GM12872 (cell line): ENCODE measurements at regions not wholly inside any gene's neighbourhood (a gene's known extent, or its start where the extent isn't known, plus 50 kb on each side); places are given as distances from the start of the nearest gene placed in this dataset.

Experiments used
- TF ChIP-seq, protein P1 (sequence below): IDR thresholded peaks from 3 replicates; pipeline ENCODE4 v1.5.1; 2011; ENCODE audit warnings: low read depth, mild to moderate bottlenecking, low read length, moderate library complexity; ENCODE audit not compliant: insufficient read depth

DNA sequence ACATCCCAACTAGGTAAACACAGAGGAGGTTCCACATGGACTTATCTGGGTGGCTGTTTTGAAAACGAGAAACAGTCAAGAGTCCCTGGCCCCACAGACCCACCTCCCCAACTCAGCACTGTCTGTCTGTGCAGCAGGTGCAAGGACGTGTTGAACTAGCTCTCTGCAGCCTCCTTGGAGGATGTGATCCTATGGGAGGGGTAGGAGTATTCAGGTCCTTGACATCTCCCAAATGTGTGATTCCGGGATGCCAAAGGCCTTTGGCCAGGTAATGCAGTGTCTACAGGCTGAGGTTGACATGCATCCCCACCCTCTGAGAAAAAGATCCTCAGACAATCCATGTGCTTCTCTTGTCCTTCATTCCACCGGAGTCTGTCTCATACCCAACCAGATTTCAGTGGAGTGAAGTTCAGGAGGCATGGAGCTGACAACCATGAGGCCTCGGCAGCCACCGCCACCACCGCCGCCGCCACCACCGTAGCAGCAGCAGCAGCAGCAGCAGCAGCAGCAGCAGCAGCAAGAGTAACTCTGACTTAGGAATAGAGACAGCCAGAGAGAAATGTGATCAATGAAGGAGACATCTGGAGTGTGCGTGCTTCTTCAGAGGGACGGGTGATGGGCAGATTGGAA is 151.6 kb upstream of the CAMK1G start:
- TF ChIP-seq, protein P1, sequence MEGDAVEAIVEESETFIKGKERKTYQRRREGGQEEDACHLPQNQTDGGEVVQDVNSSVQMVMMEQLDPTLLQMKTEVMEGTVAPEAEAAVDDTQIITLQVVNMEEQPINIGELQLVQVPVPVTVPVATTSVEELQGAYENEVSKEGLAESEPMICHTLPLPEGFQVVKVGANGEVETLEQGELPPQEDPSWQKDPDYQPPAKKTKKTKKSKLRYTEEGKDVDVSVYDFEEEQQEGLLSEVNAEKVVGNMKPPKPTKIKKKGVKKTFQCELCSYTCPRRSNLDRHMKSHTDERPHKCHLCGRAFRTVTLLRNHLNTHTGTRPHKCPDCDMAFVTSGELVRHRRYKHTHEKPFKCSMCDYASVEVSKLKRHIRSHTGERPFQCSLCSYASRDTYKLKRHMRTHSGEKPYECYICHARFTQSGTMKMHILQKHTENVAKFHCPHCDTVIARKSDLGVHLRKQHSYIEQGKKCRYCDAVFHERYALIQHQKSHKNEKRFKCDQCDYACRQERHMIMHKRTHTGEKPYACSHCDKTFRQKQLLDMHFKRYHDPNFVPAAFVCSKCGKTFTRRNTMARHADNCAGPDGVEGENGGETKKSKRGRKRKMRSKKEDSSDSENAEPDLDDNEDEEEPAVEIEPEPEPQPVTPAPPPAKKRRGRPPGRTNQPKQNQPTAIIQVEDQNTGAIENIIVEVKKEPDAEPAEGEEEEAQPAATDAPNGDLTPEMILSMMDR = no peak

DNA sequence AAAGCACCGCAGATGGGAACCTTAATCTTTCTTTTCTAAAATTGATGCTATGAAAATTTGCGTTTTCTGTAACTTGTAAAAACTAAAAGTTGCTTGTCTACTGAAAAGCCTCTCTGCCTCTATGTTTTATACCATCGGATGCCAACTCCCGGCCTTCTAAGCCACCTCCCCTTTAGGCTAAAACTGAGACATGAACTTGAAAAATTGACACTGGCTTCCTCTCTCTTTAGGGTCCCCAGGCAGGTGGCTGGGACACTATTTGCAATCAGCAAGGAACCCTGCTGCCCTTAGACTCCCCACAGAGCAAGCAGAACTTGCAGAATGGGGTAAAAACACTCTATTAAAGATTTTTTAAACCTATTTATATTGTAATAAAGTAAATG is 151.1 kb upstream of the CAMK1G start:
- TF ChIP-seq, protein P1 = no peak

DNA sequence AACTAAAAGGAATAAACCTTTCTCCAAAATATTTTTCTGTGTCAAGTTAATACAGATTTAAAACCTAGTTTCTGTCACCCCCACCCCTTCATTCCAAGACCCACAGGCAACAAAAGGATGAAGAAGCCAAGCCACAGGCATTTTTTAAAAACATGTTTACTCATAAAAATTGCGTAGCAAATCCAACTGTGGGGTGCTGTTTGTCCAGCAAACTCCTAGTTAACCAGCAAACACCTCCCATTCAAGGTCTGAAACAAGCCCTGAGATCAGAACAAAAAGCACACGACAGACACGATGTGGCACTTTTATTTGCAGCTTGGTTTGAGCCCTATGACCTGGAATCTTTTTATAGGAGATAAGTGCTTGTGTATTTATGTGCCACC is 149.9 kb upstream of the CAMK1G start:
- TF ChIP-seq, protein P1 = no peak

DNA sequence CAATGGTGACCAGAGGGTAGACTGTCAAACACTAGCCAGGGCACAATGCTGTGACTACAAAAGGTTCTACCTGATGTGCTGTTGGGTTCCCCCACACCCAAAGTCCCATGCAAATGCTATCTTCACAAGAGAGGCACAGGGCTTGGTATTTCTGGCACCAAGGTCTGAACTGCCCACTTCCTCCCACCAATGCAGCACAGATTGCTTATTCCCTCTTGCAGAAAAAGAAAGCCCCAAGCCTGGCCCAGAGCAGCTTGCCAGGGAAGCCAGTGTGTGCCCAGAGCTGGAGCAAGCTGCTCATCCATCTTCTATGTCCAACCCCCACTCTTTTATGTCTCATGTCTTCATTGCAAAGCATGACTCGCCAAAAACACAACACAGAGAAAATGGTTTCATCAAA is 149.4 kb upstream of the CAMK1G start:
- TF ChIP-seq, protein P1 = no peak

DNA sequence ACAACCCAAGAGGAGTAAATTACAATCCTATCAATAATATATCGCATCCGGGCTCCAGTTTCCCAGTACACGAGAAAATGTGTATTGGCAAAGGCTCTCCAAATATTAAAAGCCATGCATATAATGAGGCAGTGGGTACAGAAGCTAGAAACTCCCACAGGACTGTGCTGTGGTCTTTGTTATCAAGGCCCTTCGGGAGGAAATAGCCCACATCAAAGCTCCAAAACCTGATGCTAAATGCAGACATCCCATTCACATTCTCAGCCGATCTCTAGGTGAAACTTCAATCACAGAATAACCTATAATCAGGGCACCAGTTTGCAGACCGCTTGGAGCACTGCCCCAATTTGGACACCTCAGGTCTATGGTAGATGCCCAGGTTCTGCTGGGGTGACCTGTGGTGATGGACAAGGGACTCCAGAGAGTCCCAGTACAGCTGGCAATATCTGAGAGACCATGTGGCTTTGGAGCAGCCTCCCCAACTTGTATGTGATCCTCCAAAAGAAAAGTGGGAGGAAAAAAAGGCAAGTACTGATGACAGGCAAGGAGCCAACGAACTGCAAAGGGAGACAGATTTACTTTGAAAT is 148.8 kb upstream of the CAMK1G start:
- TF ChIP-seq, protein P1 = no peak

DNA sequence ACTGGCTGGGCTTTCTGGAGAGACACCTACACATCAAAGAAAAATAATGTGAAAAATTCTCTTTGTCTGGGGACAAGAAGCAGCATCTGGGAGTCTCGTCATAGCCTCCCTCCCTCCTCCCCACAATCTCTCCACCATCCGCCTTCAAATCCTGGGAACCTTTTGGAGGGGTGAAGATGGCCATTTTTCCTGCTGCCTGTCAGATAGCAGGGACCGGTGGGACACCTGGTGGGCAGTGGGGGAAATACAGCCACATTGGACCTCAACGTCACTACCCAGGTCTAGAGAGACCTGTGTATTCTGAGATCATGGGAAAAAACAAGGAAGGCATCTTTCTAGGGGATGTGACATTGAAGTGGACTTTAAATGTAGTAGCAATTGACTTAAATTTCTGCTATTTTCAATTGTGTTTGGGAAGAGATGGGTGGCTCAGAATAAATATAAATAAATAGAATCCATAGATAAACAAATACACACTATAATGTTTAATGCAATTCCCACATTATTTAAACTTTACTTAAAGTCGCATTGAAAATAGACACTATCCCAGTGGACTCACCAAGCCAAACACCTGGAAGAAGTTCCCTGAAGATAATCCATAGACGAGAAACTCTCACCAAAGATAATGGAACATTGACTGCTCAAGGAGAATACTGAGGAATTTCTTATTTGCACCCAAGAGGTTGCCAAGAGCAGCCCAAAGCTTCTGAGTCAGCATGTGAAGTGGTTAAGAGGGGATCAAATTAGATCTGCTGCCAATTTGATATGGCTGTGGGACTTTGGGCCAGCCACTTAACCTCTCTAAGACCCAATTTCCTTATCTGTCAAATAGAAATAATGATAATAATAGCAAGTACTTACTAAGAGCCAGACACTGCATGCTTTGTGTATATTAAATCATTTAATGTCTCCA is 147.6 kb upstream of the CAMK1G start:
- TF ChIP-seq, protein P1 = peak; percentile 79

DNA sequence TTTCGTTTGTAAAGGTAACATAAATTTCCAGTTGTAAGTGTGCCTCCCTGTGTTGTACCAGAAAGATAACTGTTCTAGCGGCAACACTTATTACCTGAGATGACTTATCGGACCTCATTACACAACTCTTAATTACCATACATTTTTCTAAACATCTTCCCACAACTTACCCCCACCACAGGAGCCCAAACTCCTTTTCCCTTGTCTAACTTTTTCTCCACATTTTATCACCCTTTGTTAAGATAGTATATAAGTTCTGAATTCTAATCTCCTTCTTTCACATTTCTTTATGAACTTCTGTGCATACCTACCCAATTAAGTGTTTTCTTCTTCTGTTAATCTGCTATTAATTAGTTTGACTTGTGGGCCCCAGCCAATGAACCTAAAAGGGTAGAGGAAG is 143.7 kb upstream of the CAMK1G start:
- TF ChIP-seq, protein P1 = no peak
